ENCODE measurements at regions not wholly inside any gene's neighbourhood (a gene's known extent, or its start where the extent isn't known, plus 50 kb on each side); places are given as distances from the start of the nearest gene placed in this dataset.

DNA sequence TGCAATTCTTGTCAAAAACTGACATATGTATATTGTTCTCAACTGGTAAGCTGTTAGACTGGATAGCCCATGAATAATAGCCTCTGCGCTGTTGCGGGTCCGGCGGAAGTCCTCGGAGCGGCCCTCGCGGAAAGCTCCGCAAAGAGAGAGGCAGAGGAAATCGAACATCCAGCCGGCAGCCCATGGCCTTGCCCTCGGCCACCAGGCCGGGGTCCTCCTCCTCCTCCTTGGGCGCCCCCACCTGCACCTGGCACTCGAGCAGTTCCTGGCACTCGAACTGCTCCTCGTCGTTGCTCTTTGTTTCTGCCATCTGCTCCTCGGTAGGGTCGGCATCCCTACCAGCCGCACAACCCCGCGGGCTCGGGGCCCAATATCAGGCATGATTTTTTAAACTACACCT is 1176.3 kb downstream of the PCDH18 start:
- H3K27me3 ChIP-seq (ENCODE audit: control insufficient read depth, insufficient read depth, low read length), result no peaks in the 10 kb centered on the region
- POLR2A ChIA-PET, result no interaction called here
- H3K9me3 ChIP-seq (ENCODE audit: control insufficient read depth, insufficient read depth, low read depth, low read length), result no peaks in the 10 kb centered on the region
- CTCF ChIA-PET, result no interaction called here
- no peaks in the 10 kb centered on the region for H3K36me3 ChIP-seq (ENCODE audit: control insufficient read depth, insufficient read depth, low read length)
- ATAC-seq (no peak), DNase-seq (ENCODE audit: low read depth, low spot score) (no peak)
- no peaks in the 10 kb centered on the region for H3K4me1 ChIP-seq (ENCODE audit: control insufficient read depth, insufficient read depth, low read length)
- no peak overlapping the region for H3K27ac ChIP-seq (ENCODE audit: low read length)
- TF ChIP-seq, protein P1, sequence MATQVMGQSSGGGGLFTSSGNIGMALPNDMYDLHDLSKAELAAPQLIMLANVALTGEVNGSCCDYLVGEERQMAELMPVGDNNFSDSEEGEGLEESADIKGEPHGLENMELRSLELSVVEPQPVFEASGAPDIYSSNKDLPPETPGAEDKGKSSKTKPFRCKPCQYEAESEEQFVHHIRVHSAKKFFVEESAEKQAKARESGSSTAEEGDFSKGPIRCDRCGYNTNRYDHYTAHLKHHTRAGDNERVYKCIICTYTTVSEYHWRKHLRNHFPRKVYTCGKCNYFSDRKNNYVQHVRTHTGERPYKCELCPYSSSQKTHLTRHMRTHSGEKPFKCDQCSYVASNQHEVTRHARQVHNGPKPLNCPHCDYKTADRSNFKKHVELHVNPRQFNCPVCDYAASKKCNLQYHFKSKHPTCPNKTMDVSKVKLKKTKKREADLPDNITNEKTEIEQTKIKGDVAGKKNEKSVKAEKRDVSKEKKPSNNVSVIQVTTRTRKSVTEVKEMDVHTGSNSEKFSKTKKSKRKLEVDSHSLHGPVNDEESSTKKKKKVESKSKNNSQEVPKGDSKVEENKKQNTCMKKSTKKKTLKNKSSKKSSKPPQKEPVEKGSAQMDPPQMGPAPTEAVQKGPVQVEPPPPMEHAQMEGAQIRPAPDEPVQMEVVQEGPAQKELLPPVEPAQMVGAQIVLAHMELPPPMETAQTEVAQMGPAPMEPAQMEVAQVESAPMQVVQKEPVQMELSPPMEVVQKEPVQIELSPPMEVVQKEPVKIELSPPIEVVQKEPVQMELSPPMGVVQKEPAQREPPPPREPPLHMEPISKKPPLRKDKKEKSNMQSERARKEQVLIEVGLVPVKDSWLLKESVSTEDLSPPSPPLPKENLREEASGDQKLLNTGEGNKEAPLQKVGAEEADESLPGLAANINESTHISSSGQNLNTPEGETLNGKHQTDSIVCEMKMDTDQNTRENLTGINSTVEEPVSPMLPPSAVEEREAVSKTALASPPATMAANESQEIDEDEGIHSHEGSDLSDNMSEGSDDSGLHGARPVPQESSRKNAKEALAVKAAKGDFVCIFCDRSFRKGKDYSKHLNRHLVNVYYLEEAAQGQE (IDR thresholded peaks at IDR 0.05; ENCODE audit: insufficient read depth in 1 of 2, low read depth in 2 of 2, low read length in 1 of 2), result no peak
- TF ChIP-seq TCF7L2 (IDR thresholded peaks at IDR 0.05; ENCODE audit: low read depth, low read length), result no peak
- TF ChIP-seq POLR2AphosphoS5 (IDR thresholded peaks at IDR 0.05; ENCODE audit: low read depth, low read length), result no peak
- no peak for TF ChIP-seq SIN3A (IDR thresholded peaks at IDR 0.05; ENCODE audit: borderline replicate concordance, insufficient read depth, low read depth, low read length)
- TF ChIP-seq, protein P2, sequence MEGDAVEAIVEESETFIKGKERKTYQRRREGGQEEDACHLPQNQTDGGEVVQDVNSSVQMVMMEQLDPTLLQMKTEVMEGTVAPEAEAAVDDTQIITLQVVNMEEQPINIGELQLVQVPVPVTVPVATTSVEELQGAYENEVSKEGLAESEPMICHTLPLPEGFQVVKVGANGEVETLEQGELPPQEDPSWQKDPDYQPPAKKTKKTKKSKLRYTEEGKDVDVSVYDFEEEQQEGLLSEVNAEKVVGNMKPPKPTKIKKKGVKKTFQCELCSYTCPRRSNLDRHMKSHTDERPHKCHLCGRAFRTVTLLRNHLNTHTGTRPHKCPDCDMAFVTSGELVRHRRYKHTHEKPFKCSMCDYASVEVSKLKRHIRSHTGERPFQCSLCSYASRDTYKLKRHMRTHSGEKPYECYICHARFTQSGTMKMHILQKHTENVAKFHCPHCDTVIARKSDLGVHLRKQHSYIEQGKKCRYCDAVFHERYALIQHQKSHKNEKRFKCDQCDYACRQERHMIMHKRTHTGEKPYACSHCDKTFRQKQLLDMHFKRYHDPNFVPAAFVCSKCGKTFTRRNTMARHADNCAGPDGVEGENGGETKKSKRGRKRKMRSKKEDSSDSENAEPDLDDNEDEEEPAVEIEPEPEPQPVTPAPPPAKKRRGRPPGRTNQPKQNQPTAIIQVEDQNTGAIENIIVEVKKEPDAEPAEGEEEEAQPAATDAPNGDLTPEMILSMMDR (IDR thresholded peaks at IDR 0.05), result no peak
- no peak overlapping the region for H3K4me3 ChIP-seq (ENCODE audit: low read depth in 2 of 2, low read length in 2 of 2)
- in situ Hi-C loops (cut with HindIII; ENCODE audit: low pct_unique_long_range_greater_than_20kb, low sequenced_read_pairs) (no loop called here), intact Hi-C loops (cut with micrococcal nuclease; ENCODE audit: unreplicated experiment) (no loop called here)
- no TSS peak for BruUV-seq (replicated peaks)

DNA sequence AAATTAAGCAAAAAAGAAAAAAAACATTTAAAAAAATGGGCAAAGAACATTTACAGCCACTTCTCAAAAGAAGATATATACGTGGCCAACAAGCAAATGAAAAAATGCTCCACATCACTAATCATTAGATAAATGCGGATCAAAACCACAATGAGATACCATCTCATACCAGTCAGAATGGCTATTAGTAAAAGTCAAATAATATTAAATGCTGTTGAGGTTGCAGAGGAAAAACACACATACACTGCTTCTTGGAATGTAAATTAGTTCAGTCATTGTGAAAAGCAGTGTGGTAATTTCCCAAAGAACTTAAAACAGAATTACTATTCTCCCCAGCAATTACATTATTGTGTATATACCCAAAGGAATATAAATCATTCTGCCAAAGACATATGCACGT is 1189.0 kb downstream of the PCDH18 start:
- Histone ChIP-seq H3K36me3 (ENCODE audit: control insufficient read depth, insufficient read depth, low read length) (no peaks in the 10 kb centered on the region), H3K4me3 (ENCODE audit: low read depth in 2 of 2, low read length in 2 of 2) (no peak overlapping the region), H3K4me1 (ENCODE audit: control insufficient read depth, insufficient read depth, low read length) (no peaks in the 10 kb centered on the region), H3K27me3 (ENCODE audit: control insufficient read depth, insufficient read depth, low read length) (no peaks in the 10 kb centered on the region), H3K9me3 (ENCODE audit: control insufficient read depth, insufficient read depth, low read depth, low read length) (no peaks in the 10 kb centered on the region), H3K27ac (ENCODE audit: low read length) (no peak overlapping the region)
- intact Hi-C loops (cut with micrococcal nuclease; ENCODE audit: unreplicated experiment), result no loop called here
- ChIA-PET POLR2A (no interaction called here), CTCF (no interaction called here)
- ATAC-seq (no peak), DNase-seq (ENCODE audit: low read depth, low spot score) (no peak)
- TF ChIP-seq TCF7L2 (IDR thresholded peaks at IDR 0.05; ENCODE audit: low read depth, low read length) (no peak), POLR2AphosphoS5 (IDR thresholded peaks at IDR 0.05; ENCODE audit: low read depth, low read length) (no peak)
- no TSS peak for BruUV-seq (replicated peaks)
- in situ Hi-C loops (cut with HindIII; ENCODE audit: low pct_unique_long_range_greater_than_20kb, low sequenced_read_pairs), result no loop called here

DNA sequence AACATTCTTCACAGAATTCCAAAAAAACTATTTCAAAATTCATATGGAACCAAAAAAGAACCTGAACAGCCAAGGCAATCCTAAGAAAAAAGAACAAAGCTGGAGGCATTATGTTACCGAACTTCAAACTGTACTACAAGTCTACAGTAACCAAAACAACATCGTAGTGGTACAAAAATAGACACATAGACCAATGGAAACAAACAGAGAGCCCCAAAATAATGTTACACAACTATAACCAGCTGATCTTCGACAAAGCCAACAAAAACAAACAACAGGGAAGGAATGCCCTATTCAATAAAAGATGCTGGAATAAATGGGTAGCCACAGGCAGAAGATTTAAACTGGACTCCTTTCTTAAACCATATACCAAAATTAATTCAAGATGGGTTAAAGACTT is 1189.6 kb downstream of the PCDH18 start:
- DNase-seq (ENCODE audit: low read depth, low spot score) (no peak), ATAC-seq (no peak)
- Histone ChIP-seq H3K4me3 (ENCODE audit: low read depth in 2 of 2, low read length in 2 of 2) (no peak overlapping the region), H3K27me3 (ENCODE audit: control insufficient read depth, insufficient read depth, low read length) (no peaks in the 10 kb centered on the region), H3K36me3 (ENCODE audit: control insufficient read depth, insufficient read depth, low read length) (no peaks in the 10 kb centered on the region), H3K4me1 (ENCODE audit: control insufficient read depth, insufficient read depth, low read length) (no peaks in the 10 kb centered on the region), H3K9me3 (ENCODE audit: control insufficient read depth, insufficient read depth, low read depth, low read length) (no peaks in the 10 kb centered on the region), H3K27ac (ENCODE audit: low read length) (no peak overlapping the region)
- in situ Hi-C loops (cut with HindIII; ENCODE audit: low pct_unique_long_range_greater_than_20kb, low sequenced_read_pairs), result no loop called here
- intact Hi-C loops (cut with micrococcal nuclease; ENCODE audit: unreplicated experiment), result no loop called here
- CTCF ChIA-PET, result no interaction called here
- POLR2A ChIA-PET, result no interaction called here
- no TSS peak for BruUV-seq (replicated peaks)
- TF ChIP-seq POLR2AphosphoS5 (IDR thresholded peaks at IDR 0.05; ENCODE audit: low read depth, low read length) (no peak), TCF7L2 (IDR thresholded peaks at IDR 0.05; ENCODE audit: low read depth, low read length) (no peak)
- TF ChIP-seq, protein P2 (IDR thresholded peaks at IDR 0.05), result no peak

Measured in Panc1 (cell line).